HCT116 (cell line): ENCODE measurements at regions not wholly inside any gene's neighbourhood (a gene's known extent, or its start where the extent isn't known, plus 50 kb on each side); places are given as distances from the start of the nearest gene placed in this dataset.
"Not testable (repeated sequence)": the region's sequence is repeated elsewhere in the genome, so short reads cannot be mapped to it uniquely, and the experiment has no call there.

Source experiments
- ATAC-seq: fragments of 200-7000 bp; cut with Tn5 transposase; 2 replicates; pipeline ENCODE4 v1.9.1; 2020; ENCODE audit warnings: mild to moderate bottlenecking, moderate library complexity
- BruUV-seq: library from RNA; stranded (reverse); fragments of 400-500 nt; replicated peaks from 2 replicates; lab custom pipeline; 2021; lab: Mats Ljungman, UMichigan
- CTCF ChIA-PET: fragments of 300-600 bp; sonication (Branson Sonifier 250); formaldehyde crosslinking; loops from one replicate; lab custom pipeline; 2021; ENCODE audit warnings: antibody characterized with exemption; lab: Charles Lee
- POLR2A ChIA-PET: fragments of 300-600, 350-600 bp; sonication (Branson Sonifier 250); formaldehyde crosslinking; loops from one replicate; lab custom pipeline; 2021; ENCODE audit warnings: antibody characterized with exemption; lab: Charles Lee
- RAD21 ChIA-PET, 2 experiments: fragments of 300-600 bp; sonication (Branson Sonifier 250); formaldehyde crosslinking; loops; one replicate each; lab custom pipeline; 2023; ENCODE audit warnings: low total read pairs in 2 of 2; ENCODE audit not compliant: uncharacterized antibody in 2 of 2, unreplicated experiment in 2 of 2, low non-redundant PET in 1 of 2; lab: Charles Lee
- DNase-seq: peaks from one replicate; pipeline ENCODE4 v3.0.0-alpha.2; 2010; ENCODE audit warnings: low read depth, low spot score
- H2AFZ ChIP-seq: fragments of 200-600 bp; shearing (Covaris generic), sonication (generic); 2 replicates; pipeline ENCODE4 v1.6.1; 2017; ENCODE audit warnings: low read depth, mixed run types, mixed read lengths, antibody characterized with exemption, low read length; ENCODE audit not compliant: poor library complexity, severe bottlenecking
- H3K27ac ChIP-seq: 2 replicates; pipeline ENCODE4 v1.5.1; 2012; ENCODE audit warnings: low read depth, low read length
- H3K27me3 ChIP-seq: fragments of 200-600 bp; sonication (generic); 2 replicates; pipeline ENCODE4 v1.6.1; 2016; ENCODE audit warnings: mixed run types, low read length, mixed read lengths; ENCODE audit not compliant: insufficient read depth
- H3K36me3 ChIP-seq, 2 experiments: fragments of 200-500 bp in 1 of 2; fragments of 200-600 bp in 1 of 2; sonication (Bioruptor generic) in 1 of 2; sonication (generic) in 1 of 2; 2 replicates each; pipeline versions ENCODE4 v1.5.1 to v1.6.1; 2014 to 2016; ENCODE audit warnings: low read length in 2 of 2, inconsistent platforms in 1 of 2, mixed read lengths in 1 of 2, mixed run types in 1 of 2; ENCODE audit not compliant: insufficient read depth in 2 of 2, control insufficient read depth in 1 of 2
- H3K4me1 ChIP-seq, 2 experiments: fragments of 200-600 bp in 1 of 2; sonication (generic) in 1 of 2; 2 replicates each; pipeline versions ENCODE4 v1.5.1 to v1.6.1; 2012 to 2017; ENCODE audit warnings: low read length in 2 of 2, inconsistent platforms in 1 of 2, mild to moderate bottlenecking in 1 of 2, mixed read lengths in 1 of 2, mixed run types in 1 of 2, moderate library complexity in 1 of 2; ENCODE audit not compliant: insufficient read depth in 2 of 2, control insufficient read depth in 1 of 2
- H3K4me2 ChIP-seq: fragments of 200-600 bp; sonication (generic); 2 replicates; pipeline ENCODE4 v1.6.1; 2017; ENCODE audit warnings: mixed run types, low read length, mixed read lengths
- H3K4me3 ChIP-seq, 2 experiments: fragments of 200-600 bp in 1 of 2; sonication (generic) in 1 of 2; replicated peaks in 1 of 2; 2 replicates each; pipeline ENCODE4 v1.5.1; 2011 to 2016; ENCODE audit warnings: low read length in 2 of 2, control low read depth in 1 of 2, low read depth in 1 of 2, mild to moderate bottlenecking in 1 of 2, mixed read lengths in 1 of 2, mixed run types in 1 of 2
- H3K79me2 ChIP-seq: fragments of 200-600 bp; sonication (generic); 2 replicates; pipeline ENCODE4 v1.6.1; 2017; ENCODE audit warnings: mild to moderate bottlenecking, mixed run types, low read length, moderate library complexity, mixed read lengths; ENCODE audit not compliant: insufficient read depth
- H3K9ac ChIP-seq: fragments of 200-600 bp; sonication (generic); 2 replicates; pipeline ENCODE4 v1.6.1; 2016; ENCODE audit warnings: low read length, mixed read lengths
- H3K9me2 ChIP-seq: fragments of 200-600 bp; sonication (generic), shearing (Covaris generic); 2 replicates; pipeline ENCODE4 v1.6.1; 2017; ENCODE audit warnings: mixed run types, mild to moderate bottlenecking, moderate library complexity; ENCODE audit not compliant: insufficient read depth
- H3K9me3 ChIP-seq, 2 experiments: fragments of 200-500 bp in 1 of 2; fragments of 200-600 bp in 1 of 2; sonication (Bioruptor generic) in 1 of 2; sonication (generic) in 1 of 2; 2 replicates each; pipeline ENCODE4 v1.6.1; 2014 to 2017; ENCODE audit warnings: low read length in 2 of 2, mixed read lengths in 2 of 2, inconsistent platforms in 1 of 2, low read depth in 1 of 2, mild to moderate bottlenecking in 1 of 2, mixed run types in 1 of 2, moderate library complexity in 1 of 2; ENCODE audit not compliant: control insufficient read depth in 1 of 2, insufficient read depth in 1 of 2
- H4K20me1 ChIP-seq: fragments of 200-600 bp; sonication (generic), shearing (Covaris generic); 2 replicates; pipeline ENCODE4 v1.6.1; 2017; ENCODE audit warnings: mixed run types, mild to moderate bottlenecking, moderate library complexity; ENCODE audit not compliant: insufficient read depth
- ELF1 ChIP-seq: IDR thresholded peaks from 2 replicates; pipeline ENCODE4 v1.6.1; 2012; ENCODE audit warnings: low read depth, borderline replicate concordance
- POLR2AphosphoS5 ChIP-seq: IDR thresholded peaks from 2 replicates; pipeline ENCODE4 v1.6.1; 2011; ENCODE audit warnings: mild to moderate bottlenecking, low read depth, low read length, moderate library complexity
- RAD21 ChIP-seq: IDR thresholded peaks from 2 replicates; pipeline ENCODE4 v1.6.1; 2012; ENCODE audit warnings: low read depth, mild to moderate bottlenecking
- SP1 ChIP-seq: IDR thresholded peaks from 2 replicates; pipeline ENCODE4 v1.6.1; 2012; ENCODE audit warnings: low read depth
- SRF ChIP-seq: IDR thresholded peaks from 2 replicates; pipeline ENCODE4 v1.6.1; 2012; ENCODE audit warnings: low read depth
- ZFX ChIP-seq: fragments of 450-650 bp; IDR thresholded peaks from 2 replicates; pipeline ENCODE4 v1.6.1; 2017
- intact Hi-C: fragments of 100-400 bp; cut with micrococcal nuclease; formaldehyde crosslinking; loops from 2 replicates; pipeline ENCODE4 v1.10.0; 2022
- TF ChIP-seq, protein P1 (sequence below), 3 experiments: fragments of 200-600 bp in 1 of 3; sonication (generic) in 1 of 3; IDR thresholded peaks in 2 of 3; conservative IDR thresholded peaks in 1 of 3; 2 replicates each; pipeline ENCODE4 v1.5.1; 2012 to 2017; ENCODE audit warnings: low read depth in 2 of 3, low read length in 2 of 3, antibody characterized with exemption in 1 of 3, borderline replicate concordance in 1 of 3, control low read depth in 1 of 3, mild to moderate bottlenecking in 1 of 3, mixed read lengths in 1 of 3, mixed run types in 1 of 3, moderate library complexity in 1 of 3; ENCODE audit not compliant: insufficient read depth in 1 of 3

DNA sequence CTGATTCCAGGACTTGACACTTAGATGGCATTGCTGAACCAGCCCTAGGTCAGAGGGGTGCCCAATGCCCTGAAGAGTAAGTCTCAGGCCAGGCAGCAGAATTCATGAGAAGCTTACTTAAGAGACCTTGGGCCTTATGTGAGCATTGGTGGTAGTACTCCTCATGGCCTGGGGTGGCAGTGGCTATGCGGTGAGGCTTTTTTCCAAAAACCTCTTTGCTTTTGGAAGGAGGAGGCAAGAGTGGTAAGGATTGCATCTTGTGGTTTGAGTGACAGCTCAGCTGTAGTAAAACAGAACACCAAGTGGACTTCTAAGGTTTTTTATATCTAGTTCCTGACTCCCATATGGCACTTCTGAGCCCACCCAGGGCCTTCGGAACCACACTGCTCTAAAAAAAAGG is 459.0 kb upstream of the STEAP1 start:
- RAD21 ChIA-PET, result no interaction called here
- POLR2A ChIA-PET, result no interaction called here

DNA sequence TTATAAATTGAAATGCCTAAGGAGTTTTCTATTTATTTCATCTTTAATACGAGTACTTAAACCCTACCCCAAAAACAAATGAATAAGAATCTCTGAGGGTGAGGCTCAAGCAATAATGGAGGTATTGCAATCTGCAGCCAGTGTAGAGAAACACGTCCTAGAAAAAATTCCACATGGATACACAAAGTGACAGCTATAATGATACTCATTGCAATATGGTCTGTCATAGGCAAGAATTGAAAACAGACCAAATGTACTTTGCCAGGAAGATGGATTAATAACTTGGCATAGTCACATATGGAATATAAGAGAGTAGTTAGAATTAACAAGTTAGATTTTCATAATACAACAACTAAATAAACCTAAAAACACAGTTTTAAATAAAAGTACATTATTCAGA is 440.1 kb upstream of the STEAP1 start:
- RAD21 ChIA-PET, result no interaction called here
- H2AFZ ChIP-seq, result no peak overlapping the region
- no peak overlapping the region for H3K27ac ChIP-seq
- H3K9ac ChIP-seq, result no peak overlapping the region
- H3K4me1 ChIP-seq, result no peaks in the 10 kb centered on the region
- H4K20me1 ChIP-seq, result no peaks in the 10 kb centered on the region
- H3K4me2 ChIP-seq, result no peak overlapping the region
- H3K79me2 ChIP-seq, result no peaks in the 10 kb centered on the region
- no peak for TF ChIP-seq POLR2AphosphoS5
- ATAC-seq, result no peak
- intact Hi-C loops, result no loop called here
- no peak for DNase-seq
- CTCF ChIA-PET, result no interaction called here
- no TSS peak for BruUV-seq
- H3K9me3 ChIP-seq, result no peaks in the 10 kb centered on the region
- no peak overlapping the region for H3K4me3 ChIP-seq
- H3K9me2 ChIP-seq, result no peaks in the 10 kb centered on the region
- H3K36me3 ChIP-seq, result no peaks in the 10 kb centered on the region
- H3K27me3 ChIP-seq, result no peaks in the 10 kb centered on the region
- POLR2A ChIA-PET, result no interaction called here

More for the DNA sequence above, 459.0 kb upstream of the STEAP1 start:
- intact Hi-C loops, result loop anchor here (5.0 kb wide), 1 partner anchor 52 kb away; no protein-coding TSS in a partner anchor
- H2AFZ ChIP-seq, result no peak overlapping the region
- no peak overlapping the region for H3K27ac ChIP-seq
- H3K9me3 ChIP-seq, result no peaks in the 10 kb centered on the region
- BruUV-seq, result no TSS peak
- no peaks in the 10 kb centered on the region for H3K36me3 ChIP-seq
- DNase-seq (no peak), ATAC-seq (no peak)
- TF ChIP-seq, protein P1, sequence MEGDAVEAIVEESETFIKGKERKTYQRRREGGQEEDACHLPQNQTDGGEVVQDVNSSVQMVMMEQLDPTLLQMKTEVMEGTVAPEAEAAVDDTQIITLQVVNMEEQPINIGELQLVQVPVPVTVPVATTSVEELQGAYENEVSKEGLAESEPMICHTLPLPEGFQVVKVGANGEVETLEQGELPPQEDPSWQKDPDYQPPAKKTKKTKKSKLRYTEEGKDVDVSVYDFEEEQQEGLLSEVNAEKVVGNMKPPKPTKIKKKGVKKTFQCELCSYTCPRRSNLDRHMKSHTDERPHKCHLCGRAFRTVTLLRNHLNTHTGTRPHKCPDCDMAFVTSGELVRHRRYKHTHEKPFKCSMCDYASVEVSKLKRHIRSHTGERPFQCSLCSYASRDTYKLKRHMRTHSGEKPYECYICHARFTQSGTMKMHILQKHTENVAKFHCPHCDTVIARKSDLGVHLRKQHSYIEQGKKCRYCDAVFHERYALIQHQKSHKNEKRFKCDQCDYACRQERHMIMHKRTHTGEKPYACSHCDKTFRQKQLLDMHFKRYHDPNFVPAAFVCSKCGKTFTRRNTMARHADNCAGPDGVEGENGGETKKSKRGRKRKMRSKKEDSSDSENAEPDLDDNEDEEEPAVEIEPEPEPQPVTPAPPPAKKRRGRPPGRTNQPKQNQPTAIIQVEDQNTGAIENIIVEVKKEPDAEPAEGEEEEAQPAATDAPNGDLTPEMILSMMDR (IDR thresholded peaks at IDR 0.05 in 2 of 3, conservative IDR thresholded peaks at IDR 0.05 in 1 of 3; ENCODE audit: borderline replicate concordance in 1 of 3, insufficient read depth in 1 of 3, low read depth in 2 of 3, low read length in 2 of 3), result 0 out of 6 replicates have a peak, but pooled peaks of 1 of the 3 experiments have one; percentile 7
- TF ChIP-seq ZFX, result no peak
- TF ChIP-seq ELF1, result no peak
- TF ChIP-seq RAD21, result no peak
- no peak for TF ChIP-seq SRF
- no peak for TF ChIP-seq SP1
- H3K9ac ChIP-seq, result no peak overlapping the region
- no peak overlapping the region for H3K4me3 ChIP-seq
- no peak overlapping the region for H3K4me2 ChIP-seq
- no peaks in the 10 kb centered on the region for H3K9me2 ChIP-seq
- no peaks in the 10 kb centered on the region for H3K79me2 ChIP-seq
- no peaks in the 10 kb centered on the region for H3K27me3 ChIP-seq
- CTCF ChIA-PET, result no interaction called here
- no peaks in the 10 kb centered on the region for H3K4me1 ChIP-seq
- H4K20me1 ChIP-seq, result no peaks in the 10 kb centered on the region

DNA sequence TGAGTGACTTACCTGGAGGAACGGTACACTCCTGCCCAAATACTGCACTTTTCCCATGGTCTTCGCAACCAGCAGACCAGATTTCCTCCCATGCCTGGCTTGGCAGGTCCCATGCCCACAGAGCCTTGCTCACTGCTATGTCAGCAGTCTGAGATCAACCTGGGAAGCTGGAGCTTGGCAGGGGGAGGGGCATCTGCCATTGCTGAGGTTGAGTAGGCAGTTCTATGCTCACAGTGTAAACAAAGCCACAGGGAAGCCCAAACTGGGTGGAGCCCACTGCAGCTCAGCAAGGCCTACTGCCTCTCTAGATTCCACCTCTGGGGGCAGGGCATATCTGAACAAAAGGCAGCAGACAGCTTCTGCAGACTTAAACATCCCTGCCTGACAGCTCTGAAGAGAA is 435.3 kb upstream of the STEAP1 start:
- ATAC-seq, H3K36me3 ChIP-seq, RAD21 ChIA-PET, H3K4me1 ChIP-seq, H3K9ac ChIP-seq, DNase-seq, H3K4me3 ChIP-seq, H4K20me1 ChIP-seq, H3K79me2 ChIP-seq, POLR2A ChIA-PET, H3K27me3 ChIP-seq, intact Hi-C loops, CTCF ChIA-PET, H3K9me2 ChIP-seq, BruUV-seq, H3K4me2 ChIP-seq, H3K27ac ChIP-seq, H2AFZ ChIP-seq, H3K9me3 ChIP-seq: not testable (repeated sequence)
